K562 (cell line): ENCODE measurements at regions not wholly inside any gene's neighbourhood (a gene's known extent, or its start where the extent isn't known, plus 50 kb on each side); places are given as distances from the start of the nearest gene placed in this dataset.

Experiments used
- ATAC-seq: fragments of 200-7000 bp; cut with Tn5 transposase; 3 replicates; pipeline ENCODE4 v1.9.1; 2020; ENCODE audit warnings: moderate library complexity
- BruUV-seq: library from RNA; stranded (reverse); fragments of 400-500 nt; replicated peaks from 2 replicates; lab custom pipeline; 2021; lab: Mats Ljungman, UMichigan
- CTCF ChIA-PET: fragments of 300-600 bp; formaldehyde crosslinking; extraction: SDS; loops from one replicate; lab custom pipeline; 2021; ENCODE audit warnings: low intra/inter-chr PET ratio; lab: Yijun Ruan, JAX
- POLR2A ChIA-PET: fragments of 300-600, 350-650 bp; sonication (Branson Sonifier 250); formaldehyde crosslinking; extraction: SDS; loops from one replicate; lab custom pipeline; 2021; ENCODE audit warnings: antibody characterized with exemption, inconsistent platforms; lab: Yijun Ruan, JAX
- DNase-seq, 4 experiments: peaks; one replicate each; pipeline versions ENCODE4 v3.0.0 to v3.0.0-alpha.2; 2011 to 2018; ENCODE audit warnings: low spot score in 3 of 4, mixed read lengths in 3 of 4; ENCODE audit errors: extremely low read depth in 1 of 4
- FAIRE-seq: peaks from 2 replicates; lab custom pipeline; 2011; peaks lifted over from hg19 to GRCh38; lab: Jason Lieb, UNC
- H2AFZ ChIP-seq: 2 replicates; pipeline ENCODE4 v1.6.0; 2011; ENCODE audit warnings: low read depth, low read length, control low read depth, inconsistent platforms
- H3K27ac ChIP-seq: fragments of 200-600 bp; 3 replicates; pipeline ENCODE4 v1.8.0; 2011; ENCODE audit warnings: low read depth, mild to moderate bottlenecking, control low read depth, inconsistent platforms, low read length, moderate library complexity, mixed read lengths; ENCODE audit errors: extremely low read depth
- H3K27me3 ChIP-seq, 2 experiments: fragments of 300-600 bp in 1 of 2; 2 replicates in 1 of 2; 3 replicates in 1 of 2; pipeline versions ENCODE4 v1.6.0 to v1.8.0; 2011; ENCODE audit warnings: inconsistent platforms in 2 of 2, low read length in 2 of 2, mild to moderate bottlenecking in 1 of 2, mixed read lengths in 1 of 2, moderate library complexity in 1 of 2; ENCODE audit not compliant: control insufficient read depth in 2 of 2, insufficient read depth in 2 of 2
- H3K36me3 ChIP-seq: fragments of 300-600 bp; 3 replicates; pipeline ENCODE4 v1.8.0; 2011; ENCODE audit warnings: mild to moderate bottlenecking, low read length, inconsistent platforms; ENCODE audit not compliant: control insufficient read depth, insufficient read depth
- H3K4me1 ChIP-seq, 2 experiments: fragments of 200-600 bp in 1 of 2; replicated peaks in 1 of 2; 2 replicates in 1 of 2; 3 replicates in 1 of 2; pipeline versions ENCODE4 v1.5.1 to v1.8.0; 2011; ENCODE audit warnings: inconsistent platforms in 2 of 2, low read length in 2 of 2, mild to moderate bottlenecking in 1 of 2, mixed read lengths in 1 of 2, moderate library complexity in 1 of 2; ENCODE audit not compliant: control insufficient read depth in 2 of 2, insufficient read depth in 2 of 2
- H3K4me2 ChIP-seq: 2 replicates; pipeline ENCODE4 v1.6.1; 2011; ENCODE audit warnings: low read length, control low read depth, inconsistent platforms, mixed read lengths; ENCODE audit not compliant: insufficient read depth
- H3K4me3 ChIP-seq: fragments of 200-600 bp; sonication (generic), shearing (Covaris generic); 2 replicates; pipeline ENCODE4 v1.5.1; 2016; ENCODE audit warnings: control low read depth, inconsistent platforms
- H3K79me2 ChIP-seq: fragments of 200-600 bp; 3 replicates; pipeline ENCODE4 v1.8.0; 2011; ENCODE audit warnings: low read length, inconsistent platforms; ENCODE audit not compliant: control insufficient read depth, insufficient read depth
- H3K9ac ChIP-seq, 2 experiments: 2 replicates each; pipeline versions ENCODE4 v1.6.0 to v1.6.1; 2011; ENCODE audit warnings: low read depth in 2 of 2, low read length in 2 of 2, control low read depth in 1 of 2, inconsistent platforms in 1 of 2, mild to moderate bottlenecking in 1 of 2, mixed read lengths in 1 of 2; ENCODE audit not compliant: insufficient read depth in 1 of 2
- H3K9me1 ChIP-seq: one replicate; pipeline ENCODE4 v1.6.0; 2011; ENCODE audit warnings: inconsistent platforms, mild to moderate bottlenecking, low read length, moderate library complexity; ENCODE audit not compliant: control insufficient read depth, insufficient read depth
- H3K9me3 ChIP-seq: replicated peaks from 2 replicates; pipeline ENCODE4 v1.5.1; 2011; ENCODE audit warnings: low read depth, low read length, inconsistent platforms; ENCODE audit not compliant: control insufficient read depth, insufficient read depth
- H4K20me1 ChIP-seq: replicated peaks from 2 replicates; pipeline ENCODE4 v1.6.1; 2011; ENCODE audit warnings: low read length, inconsistent platforms, mixed read lengths; ENCODE audit not compliant: control insufficient read depth, insufficient read depth
- BRF1 ChIP-seq: IDR thresholded peaks from 3 replicates; pipeline ENCODE4 v1.6.1; 2011; ENCODE audit warnings: borderline replicate concordance, mild to moderate bottlenecking; ENCODE audit not compliant: insufficient read length; ENCODE audit errors: extremely low read depth
- ETV6 ChIP-seq, 3 experiments: fragments of 150-350 bp in 1 of 3; sonication (generic) in 1 of 3; formaldehyde crosslinking in 1 of 3; IDR thresholded peaks; 2 replicates each; pipeline versions ENCODE4 v1.6.1 to v1.8.0; 2014 to 2022; ENCODE audit warnings: borderline replicate concordance in 2 of 3, low read depth in 2 of 3, antibody characterized with exemption in 1 of 3, low read length in 1 of 3, mild to moderate bottlenecking in 1 of 3, missing genetic modification reagents in 1 of 3
- MTA3 ChIP-seq: fragments of 450-650 bp; formaldehyde crosslinking; IDR thresholded peaks from 2 replicates; pipeline ENCODE4 v1.6.1; 2017; ENCODE audit warnings: mild to moderate bottlenecking, borderline replicate concordance
- POLR3A ChIP-seq: IDR thresholded peaks from 2 replicates; pipeline ENCODE4 v1.6.1; 2011; ENCODE audit warnings: borderline replicate concordance, mild to moderate bottlenecking, moderate library complexity; ENCODE audit not compliant: insufficient read length, insufficient read depth; ENCODE audit errors: extremely low read depth
- RBM22 ChIP-seq: fragments of 200-400 bp; formaldehyde crosslinking; IDR thresholded peaks from 2 replicates; pipeline ENCODE4 v1.6.1; 2018; ENCODE audit warnings: low read length, low read depth; ENCODE audit not compliant: poor library complexity, severe bottlenecking
- ZNF121 ChIP-seq: sonication (generic); formaldehyde crosslinking; conservative IDR thresholded peaks from 2 replicates; pipeline ENCODE4 v1.8.0; 2022; ENCODE audit warnings: missing genetic modification reagents
- ZNF124 ChIP-seq: sonication (generic); formaldehyde crosslinking; IDR thresholded peaks from 2 replicates; pipeline ENCODE4 v1.8.1; 2022; ENCODE audit warnings: missing genetic modification reagents
- ZNF184 ChIP-seq: sonication (generic); formaldehyde crosslinking; IDR thresholded peaks from 2 replicates; pipeline ENCODE4 v1.5.0; 2020; ENCODE audit warnings: missing genetic modification reagents
- ZNF274 ChIP-seq: IDR thresholded peaks from 2 replicates; pipeline ENCODE4 v1.6.1; 2011; ENCODE audit warnings: low read depth, mild to moderate bottlenecking, low read length, moderate library complexity, borderline replicate concordance
- WGBS: fragments of 100-300 bp; shearing (Covaris generic); methylation state at CpG from one replicate; pipeline ENCODE4 v1.1.6; 2016; ENCODE audit warnings: low coverage, mixed read lengths; ENCODE audit not compliant: insufficient coverage; ENCODE audit errors: missing lambda C conversion rate; 5-methylcytosine and 5-hydroxymethylcytosine counted together
- in situ Hi-C: fragments of 300-500 bp; cut with MboI; formaldehyde crosslinking; loops from 4 replicates; pipeline ENCODE4 v1.15.0; 2018; ENCODE audit warnings: inconsistent platforms, mixed read lengths
- intact Hi-C: fragments of 100-400 bp; cut with micrococcal nuclease; formaldehyde crosslinking; loops from 2 replicates; pipeline ENCODE4 v1.14.2; 2022

- no peak overlapping the region for H3K27ac ChIP-seq
- no peaks in the 10 kb centered on the region for H3K4me1 ChIP-seq
- BruUV-seq, result no TSS peak
- no peaks in the 10 kb centered on the region for H3K9me3 ChIP-seq
- H3K27me3 ChIP-seq, result peaks cover 18 to 26% of the 10 kb centered on the region in 2 experiments; a peak in 4 of 5 replicates
- CTCF ChIA-PET, result no interaction called here
- POLR2A ChIA-PET, result interaction anchor here (0.9 to 1.2 kb wide), 3 partner anchors 10 to 104 kb away, joined by 3 read pairs; no protein-coding TSS in a partner anchor
- H3K4me3 ChIP-seq, result no peak overlapping the region
- no peak for TF ChIP-seq RBM22
- TF ChIP-seq ETV6 (IDR thresholded peaks at IDR 0.05; ENCODE audit: borderline replicate concordance in 1 of 2, low read depth in 2 of 2, low read length in 1 of 2), result no peak
- TF ChIP-seq ETV6 (CRISPR knock-in tag; IDR thresholded peaks at IDR 0.05; ENCODE audit: borderline replicate concordance), result no peak
- TF ChIP-seq ZNF124 (CRISPR knock-in tag), result no peak
- no peak for TF ChIP-seq BRF1
- TF ChIP-seq ZNF121 (CRISPR knock-in tag), result no peak
- TF ChIP-seq ZNF274, result no peak
- TF ChIP-seq MTA3, result no peak
- no peak for TF ChIP-seq ZNF184 (CRISPR knock-in tag)
- no peak for TF ChIP-seq POLR3A
- TF ChIP-seq, all 486 proteins: peak for 0
- ATAC-seq, result no peak
- Histone ChIP-seq H2AFZ (no peak overlapping the region), H3K36me3 (no peaks in the 10 kb centered on the region), H4K20me1 (no peaks in the 10 kb centered on the region), H3K9ac (no peak overlapping the region), H3K4me2 (no peak overlapping the region), H3K9me1 (no peaks in the 10 kb centered on the region), H3K79me2 (no peaks in the 10 kb centered on the region)
- no peak for DNase-seq
- 3% methylated on average over 4 of the region's 4 CpGs for WGBS
- FAIRE-seq, result no peak
- in situ Hi-C loops (no loop called here), intact Hi-C loops (no loop called here)
Observed at GRCh38 chr3:43969944-43970343, 271.7 kb upstream of the TOPAZ1 start.
